IMR-90 (cell line): ENCODE measurements at regions not wholly inside any gene's neighbourhood (a gene's known extent, or its start where the extent isn't known, plus 50 kb on each side); places are given as distances from the start of the nearest gene placed in this dataset.

Source experiments
- ATAC-seq: fragments of 200-7000 bp; cut with Tn5 transposase; 2 replicates; pipeline ENCODE4 v1.9.1; 2020; ENCODE audit warnings: low read depth, mild to moderate bottlenecking, moderate library complexity
- BruUV-seq: library from RNA; stranded (reverse); fragments of 400-500 nt; replicated peaks from 2 replicates; lab custom pipeline; 2021; lab: Mats Ljungman, UMichigan
- CTCF ChIA-PET: fragments of 300-600 bp; formaldehyde crosslinking; extraction: SDS; loops from one replicate; lab custom pipeline; 2021; ENCODE audit warnings: antibody characterized with exemption; lab: Yijun Ruan, JAX
- POLR2A ChIA-PET: fragments of 300-600 bp; sonication (Branson Sonifier 250); formaldehyde crosslinking; loops from one replicate; lab custom pipeline; 2022; ENCODE audit warnings: antibody characterized with exemption; ENCODE audit not compliant: unreplicated experiment; lab: Charles Lee
- DNase-seq: peaks from one replicate; pipeline ENCODE4 v3.0.0; 2013
- H2AFZ ChIP-seq: replicated peaks from 2 replicates; pipeline ENCODE3; 2013; ENCODE audit warnings: low read length, mild to moderate bottlenecking; ENCODE audit not compliant: poor library complexity
- H2AK5ac ChIP-seq: 2 replicates; pipeline ENCODE4 v1.6.1; 2013; ENCODE audit warnings: low read depth, low read length, inconsistent platforms
- H2AK9ac ChIP-seq: replicated peaks from 2 replicates; pipeline ENCODE3; 2013; ENCODE audit warnings: mild to moderate bottlenecking, low read depth, low read length, moderate library complexity; ENCODE audit not compliant: poor library complexity
- H2BK120ac ChIP-seq: 2 replicates; pipeline ENCODE4 v1.6.1; 2013; ENCODE audit warnings: low read depth, low read length, inconsistent platforms
- H2BK15ac ChIP-seq: 3 replicates; pipeline ENCODE4 v1.6.1; 2013; ENCODE audit warnings: low read depth, low read length, inconsistent platforms
- H2BK20ac ChIP-seq: 2 replicates; pipeline ENCODE4 v1.6.1; 2013; ENCODE audit warnings: low read depth, mild to moderate bottlenecking, inconsistent platforms, low read length, moderate library complexity
- H2BK5ac ChIP-seq: 2 replicates; pipeline ENCODE4 v1.6.1; 2013; ENCODE audit warnings: mild to moderate bottlenecking, low read depth, low read length, inconsistent platforms; ENCODE audit not compliant: poor library complexity, severe bottlenecking
- H3K14ac ChIP-seq: replicated peaks from 2 replicates; pipeline ENCODE4 v1.6.1; 2013; ENCODE audit warnings: low read depth, low read length, inconsistent platforms
- H3K18ac ChIP-seq: 2 replicates; pipeline ENCODE4 v1.6.1; 2013; ENCODE audit warnings: low read depth, low read length, control low read depth
- H3K23ac ChIP-seq: 2 replicates; pipeline ENCODE4 v1.6.1; 2013; ENCODE audit warnings: low read depth, low read length, inconsistent platforms
- H3K27ac ChIP-seq: 2 replicates; pipeline ENCODE4 v1.5.1; 2013; ENCODE audit warnings: mild to moderate bottlenecking, control low read depth, low read length; ENCODE audit not compliant: insufficient read depth
- H3K27me3 ChIP-seq: 2 replicates; pipeline ENCODE4 v1.6.1; 2013; ENCODE audit warnings: low read length; ENCODE audit not compliant: control insufficient read depth, insufficient read depth
- H3K36me3 ChIP-seq: 2 replicates; pipeline ENCODE4 v1.6.1; 2013; ENCODE audit warnings: low read length, mixed read lengths; ENCODE audit not compliant: control insufficient read depth, insufficient read depth
- H3K4ac ChIP-seq: 2 replicates; pipeline ENCODE4 v1.6.1; 2013; ENCODE audit warnings: low read depth, low read length, inconsistent platforms
- H3K4me1 ChIP-seq: 2 replicates; pipeline ENCODE4 v1.6.1; 2013; ENCODE audit warnings: low read length, mixed read lengths; ENCODE audit not compliant: control insufficient read depth, insufficient read depth
- H3K4me2 ChIP-seq: 2 replicates; pipeline ENCODE4 v1.6.1; 2013; ENCODE audit warnings: low read depth, mild to moderate bottlenecking, control low read depth, low read length, moderate library complexity
- H3K4me3 ChIP-seq: 2 replicates; pipeline ENCODE4 v1.5.1; 2013; ENCODE audit warnings: low read depth, mild to moderate bottlenecking, control low read depth, low read length, moderate library complexity; ENCODE audit not compliant: insufficient read depth
- H3K56ac ChIP-seq: 2 replicates; pipeline ENCODE4 v1.6.1; 2013; ENCODE audit warnings: low read length, inconsistent platforms; ENCODE audit not compliant: insufficient read depth; ENCODE audit errors: extremely low read depth
- H3K79me1 ChIP-seq, 2 experiments: 2 replicates each; pipeline ENCODE4 v1.6.1; 2013; ENCODE audit warnings: low read length in 2 of 2, inconsistent platforms in 1 of 2, low read depth in 1 of 2
- H3K9ac ChIP-seq: 2 replicates; pipeline ENCODE4 v1.6.1; 2013; ENCODE audit warnings: low read depth, low read length, control low read depth
- H3K9me1 ChIP-seq: 2 replicates; pipeline ENCODE4 v1.6.1; 2013; ENCODE audit warnings: low read length, inconsistent platforms; ENCODE audit not compliant: insufficient read depth
- H3K9me3 ChIP-seq: 2 replicates; pipeline ENCODE4 v1.6.1; 2013; ENCODE audit warnings: low read length; ENCODE audit not compliant: control insufficient read depth, insufficient read depth
- H4K20me1 ChIP-seq: 2 replicates; pipeline ENCODE4 v1.6.1; 2013; ENCODE audit warnings: low read length, inconsistent platforms; ENCODE audit not compliant: insufficient read depth
- H4K5ac ChIP-seq: 2 replicates; pipeline ENCODE4 v1.6.1; 2013; ENCODE audit warnings: mild to moderate bottlenecking, low read depth, low read length, control low read depth
- H4K8ac ChIP-seq, 2 experiments: 2 replicates each; pipeline ENCODE4 v1.6.1; 2013; ENCODE audit warnings: low read depth in 2 of 2, low read length in 2 of 2, control low read depth in 1 of 2, inconsistent platforms in 1 of 2
- H4K91ac ChIP-seq: 2 replicates; pipeline ENCODE4 v1.6.1; 2013; ENCODE audit warnings: low read depth, low read length, inconsistent platforms; ENCODE audit not compliant: insufficient read depth
- POLR2A ChIP-seq: IDR thresholded peaks from 2 replicates; pipeline ENCODE4 v1.6.1; 2012; ENCODE audit warnings: mild to moderate bottlenecking, low read depth, low read length
- WGBS, 2 experiments: methylation state at CpG; one replicate each; pipeline versions ENCODE4 v1.1.5 to v1.1.7; 2013; ENCODE audit warnings: missing lambda C conversion rate in 2 of 2; ENCODE audit not compliant: insufficient read length in 1 of 2; ENCODE audit errors: extremely low coverage in 2 of 2; 5-methylcytosine and 5-hydroxymethylcytosine counted together
- dilution Hi-C: fragments of 300-500 bp; cut with HindIII; formaldehyde crosslinking; loops from one replicate; pipeline ENCODE4 v1.14.3; 2018; ENCODE audit warnings: low sequenced_read_pairs; ENCODE audit not compliant: unreplicated experiment
- in situ Hi-C: fragments of 300-500 bp; cut with MboI; formaldehyde crosslinking; loops from 3 replicates; pipeline ENCODE4 v1.14.3; 2019; ENCODE audit warnings: low sequenced_read_pairs, inconsistent platforms, mixed read lengths
- intact Hi-C: fragments of 100-400 bp; cut with micrococcal nuclease; formaldehyde crosslinking; loops from 2 replicates; pipeline ENCODE4 v1.10.0; 2022

DNA sequence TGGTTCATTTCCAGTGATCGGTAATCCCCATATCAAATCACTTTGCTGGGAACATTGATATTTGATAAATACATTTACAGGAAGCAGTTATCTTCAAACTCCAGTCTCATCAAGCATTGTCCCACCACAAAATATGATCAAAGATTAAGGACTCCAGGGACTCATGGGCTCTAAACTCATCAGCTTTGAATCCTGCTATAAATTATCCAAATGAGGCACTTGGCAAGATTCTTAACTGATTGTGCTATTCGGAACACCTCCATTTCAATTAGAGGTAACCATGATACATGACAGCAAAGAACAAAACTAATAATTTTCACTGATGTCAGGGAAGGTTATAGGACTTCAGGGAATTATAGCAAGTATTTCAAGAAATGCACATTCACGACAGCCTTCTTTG lies 1088.1 kb upstream of the PIK3C3 start:
- no peak for TF ChIP-seq POLR2A
- no peak overlapping the region for H2AK9ac ChIP-seq
- peak overlapping the region; percentile 33 to 81 for H4K8ac ChIP-seq
- CTCF ChIA-PET, result interaction anchor here (0.5 to 0.7 kb wide), 2 partner anchors 343 to 361 kb away, joined by 3 read pairs; no protein-coding TSS in a partner anchor
- DNase-seq, result no peak
- no peak for ATAC-seq
- peak overlapping the region; percentile 0; the same call in 2 of the 3 replicates for H2BK15ac ChIP-seq
- H3K56ac ChIP-seq, result peak overlapping the region; percentile 49
- no peaks in the 10 kb centered on the region for H3K27me3 ChIP-seq
- peak overlapping the region; percentile 83 for H4K91ac ChIP-seq
- H3K27ac ChIP-seq, result no peak overlapping the region
- H2AK5ac ChIP-seq, result no peak overlapping the region
- peak overlapping the region; percentile 82; the same call in 1 of the 2 replicates for H3K4ac ChIP-seq
- peak overlapping the region; percentile 91 for H2BK120ac ChIP-seq
- peak overlapping the region; percentile 29 for H3K14ac ChIP-seq
- H3K36me3 ChIP-seq, result no peaks in the 10 kb centered on the region
- peak overlapping the region; percentile 87 for H2BK5ac ChIP-seq
- no TSS peak for BruUV-seq
- no peaks in the 10 kb centered on the region for H3K9me3 ChIP-seq
- H3K79me1 ChIP-seq, result no peaks in the 10 kb centered on the region
- H3K4me2 ChIP-seq, result no peak overlapping the region
- no peak overlapping the region for H3K9ac ChIP-seq
- peak overlapping the region; percentile 68; the same call in 1 of the 2 replicates for H4K5ac ChIP-seq
- H2BK20ac ChIP-seq, result peak overlapping the region; percentile 93
- no peak overlapping the region for H3K4me3 ChIP-seq
- POLR2A ChIA-PET, result no interaction called here
- peaks cover 2% of the 10 kb centered on the region; the same call in 1 of the 2 replicates for H3K4me1 ChIP-seq
- in situ Hi-C loops, result no loop called here
- no peak overlapping the region for H2AFZ ChIP-seq
- intact Hi-C loops, result loop anchor here (5.0 kb wide), 1 partner anchor 205 kb away; no protein-coding TSS in a partner anchor
- dilution Hi-C loops, result no loop called here
- WGBS, 2 experiments, result no CpG with 5 or more reads among the region's 3 CpGs
- no peaks in the 10 kb centered on the region for H3K9me1 ChIP-seq
- H3K23ac ChIP-seq, result peak overlapping the region; percentile 21; the same call in 1 of the 2 replicates
- H4K20me1 ChIP-seq, result no peaks in the 10 kb centered on the region
- peak overlapping the region; percentile 6; the same call in 1 of the 2 replicates for H3K18ac ChIP-seq
